ENCODE measurements at regions not wholly inside any gene's neighbourhood (a gene's known extent, or its start where the extent isn't known, plus 50 kb on each side); places are given as distances from the start of the nearest gene placed in this dataset.

DNA sequence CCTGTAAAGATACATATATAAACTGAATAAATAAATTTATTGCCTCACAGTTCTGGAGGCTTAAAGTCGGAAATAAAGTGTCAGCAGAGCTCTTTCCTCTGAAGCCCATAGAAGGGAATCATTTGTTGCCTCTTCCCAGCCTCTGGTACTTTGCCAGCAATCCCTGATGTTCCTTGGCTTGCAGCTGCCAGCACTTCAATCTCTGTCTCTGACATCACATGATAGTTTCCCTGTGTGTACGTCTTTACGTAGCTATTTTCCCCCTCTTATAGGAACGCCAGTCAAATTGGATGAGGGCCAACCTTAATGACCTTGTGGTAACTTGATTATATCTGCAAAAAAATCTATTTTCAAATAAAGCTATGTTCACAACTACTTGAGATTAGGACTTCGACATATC, 250.9 kb downstream of the LIG4 start:
- TF ChIP-seq, protein P1, sequence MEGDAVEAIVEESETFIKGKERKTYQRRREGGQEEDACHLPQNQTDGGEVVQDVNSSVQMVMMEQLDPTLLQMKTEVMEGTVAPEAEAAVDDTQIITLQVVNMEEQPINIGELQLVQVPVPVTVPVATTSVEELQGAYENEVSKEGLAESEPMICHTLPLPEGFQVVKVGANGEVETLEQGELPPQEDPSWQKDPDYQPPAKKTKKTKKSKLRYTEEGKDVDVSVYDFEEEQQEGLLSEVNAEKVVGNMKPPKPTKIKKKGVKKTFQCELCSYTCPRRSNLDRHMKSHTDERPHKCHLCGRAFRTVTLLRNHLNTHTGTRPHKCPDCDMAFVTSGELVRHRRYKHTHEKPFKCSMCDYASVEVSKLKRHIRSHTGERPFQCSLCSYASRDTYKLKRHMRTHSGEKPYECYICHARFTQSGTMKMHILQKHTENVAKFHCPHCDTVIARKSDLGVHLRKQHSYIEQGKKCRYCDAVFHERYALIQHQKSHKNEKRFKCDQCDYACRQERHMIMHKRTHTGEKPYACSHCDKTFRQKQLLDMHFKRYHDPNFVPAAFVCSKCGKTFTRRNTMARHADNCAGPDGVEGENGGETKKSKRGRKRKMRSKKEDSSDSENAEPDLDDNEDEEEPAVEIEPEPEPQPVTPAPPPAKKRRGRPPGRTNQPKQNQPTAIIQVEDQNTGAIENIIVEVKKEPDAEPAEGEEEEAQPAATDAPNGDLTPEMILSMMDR (conservative IDR thresholded peaks at IDR 0.05; ENCODE audit: low read length) = no peak
- TF ChIP-seq EZH2phosphoT487 (IDR thresholded peaks at IDR 0.05; ENCODE audit: borderline replicate concordance) = no peak
